IMR-90 (cell line): ENCODE measurements at regions not wholly inside any gene's neighbourhood (a gene's known extent, or its start where the extent isn't known, plus 50 kb on each side); places are given as distances from the start of the nearest gene placed in this dataset.
"Not testable (repeated sequence)": the region's sequence is repeated elsewhere in the genome, so short reads cannot be mapped to it uniquely, and the experiment has no call there.

Experiments used
- MAZ ChIP-seq: IDR thresholded peaks from 2 replicates; pipeline ENCODE4 v1.6.1; 2012; ENCODE audit warnings: low read depth, mild to moderate bottlenecking, low read length, improper control_type of control experiment, moderate library complexity, borderline replicate concordance
- POLR2A ChIP-seq: IDR thresholded peaks from 2 replicates; pipeline ENCODE4 v1.6.1; 2012; ENCODE audit warnings: mild to moderate bottlenecking, low read depth, low read length
- RCOR1 ChIP-seq: IDR thresholded peaks from 2 replicates; pipeline ENCODE4 v1.6.1; 2012; ENCODE audit warnings: mild to moderate bottlenecking, low read length, improper control_type of control experiment; ENCODE audit not compliant: insufficient replicate concordance
- SMC3 ChIP-seq: fragments of 150-350 bp; IDR thresholded peaks from 2 replicates; pipeline ENCODE4 v1.6.1; 2016; ENCODE audit warnings: low read depth, mild to moderate bottlenecking, antibody characterized with exemption, low read length, moderate library complexity
- TF ChIP-seq, protein P1 (sequence below): conservative IDR thresholded peaks from 2 replicates; pipeline ENCODE4 v1.5.1; 2012; ENCODE audit warnings: mild to moderate bottlenecking, low read depth, low read length, improper control_type of control experiment

DNA sequence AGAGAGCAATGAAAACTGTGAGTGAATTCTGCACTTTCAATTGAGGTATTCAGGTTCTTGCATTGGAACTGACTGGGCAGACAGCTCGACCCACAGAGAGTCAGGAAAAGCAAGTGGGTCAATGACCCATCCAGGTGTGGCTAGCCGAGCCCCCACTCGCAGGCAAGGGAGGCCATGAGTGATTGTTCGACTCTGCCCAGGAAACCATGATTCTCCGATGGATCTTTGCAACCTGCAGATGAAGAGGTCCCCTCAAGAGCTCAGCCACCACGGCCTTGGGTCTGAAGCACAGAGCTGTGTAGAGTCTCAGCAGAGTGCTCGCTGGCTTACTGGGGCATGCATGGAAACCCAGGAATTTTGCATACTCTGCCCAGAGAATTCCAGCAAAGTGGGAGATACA is 4215.4 kb upstream of the OR11H1 start:
- not testable (repeated sequence) for TF ChIP-seq RCOR1, POLR2A, SMC3, MAZ
- TF ChIP-seq, protein P1, sequence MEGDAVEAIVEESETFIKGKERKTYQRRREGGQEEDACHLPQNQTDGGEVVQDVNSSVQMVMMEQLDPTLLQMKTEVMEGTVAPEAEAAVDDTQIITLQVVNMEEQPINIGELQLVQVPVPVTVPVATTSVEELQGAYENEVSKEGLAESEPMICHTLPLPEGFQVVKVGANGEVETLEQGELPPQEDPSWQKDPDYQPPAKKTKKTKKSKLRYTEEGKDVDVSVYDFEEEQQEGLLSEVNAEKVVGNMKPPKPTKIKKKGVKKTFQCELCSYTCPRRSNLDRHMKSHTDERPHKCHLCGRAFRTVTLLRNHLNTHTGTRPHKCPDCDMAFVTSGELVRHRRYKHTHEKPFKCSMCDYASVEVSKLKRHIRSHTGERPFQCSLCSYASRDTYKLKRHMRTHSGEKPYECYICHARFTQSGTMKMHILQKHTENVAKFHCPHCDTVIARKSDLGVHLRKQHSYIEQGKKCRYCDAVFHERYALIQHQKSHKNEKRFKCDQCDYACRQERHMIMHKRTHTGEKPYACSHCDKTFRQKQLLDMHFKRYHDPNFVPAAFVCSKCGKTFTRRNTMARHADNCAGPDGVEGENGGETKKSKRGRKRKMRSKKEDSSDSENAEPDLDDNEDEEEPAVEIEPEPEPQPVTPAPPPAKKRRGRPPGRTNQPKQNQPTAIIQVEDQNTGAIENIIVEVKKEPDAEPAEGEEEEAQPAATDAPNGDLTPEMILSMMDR = not testable (repeated sequence)
